ENCODE measurements at regions not wholly inside any gene's neighbourhood (a gene's known extent, or its start where the extent isn't known, plus 50 kb on each side); places are given as distances from the start of the nearest gene placed in this dataset.

GRCh38 chr2:8119782-8120505, 561.9 kb upstream of the ID2 start:
- H3K27ac ChIP-seq (ENCODE audit: low read depth, low read length, poor library complexity, severe bottlenecking) = no peak overlapping the region

GRCh38 chr2:8120506-8120860, 561.4 kb upstream of the ID2 start:
- Histone ChIP-seq H3K4me3 (ENCODE audit: low read depth, low read length, poor library complexity, severe bottlenecking) (no peak overlapping the region), H3K4me1 (ENCODE audit: insufficient read depth, low read length, poor library complexity, severe bottlenecking) (peaks cover 9% of the 10 kb centered on the region), H3K36me3 (ENCODE audit: insufficient read depth, low read length, poor library complexity, severe bottlenecking) (no peaks in the 10 kb centered on the region), H3K27ac (ENCODE audit: low read depth, low read length, poor library complexity, severe bottlenecking) (no peak overlapping the region), H3K27me3 (replicated peaks; ENCODE audit: insufficient read depth, low read depth, low read length, poor library complexity) (no peaks in the 10 kb centered on the region), H3K9me3 (ENCODE audit: low read depth, low read length, poor library complexity, severe bottlenecking) (no peaks in the 10 kb centered on the region)
- no peak for TF ChIP-seq CTCF (conservative IDR thresholded peaks at IDR 0.05; ENCODE audit: low read depth, low read length)
- intact Hi-C loops (cut with micrococcal nuclease; ENCODE audit: unreplicated experiment) = no loop called here
- POLR2A ChIA-PET (ENCODE audit: low non-redundant PET) = no interaction called here
- CTCF ChIA-PET = no interaction called here
- DNase-seq (ENCODE audit: low spot score) = no peak
- no TSS peak for BruUV-seq (replicated peaks)

More at GRCh38 chr2:8119782-8120505, 561.9 kb upstream of the ID2 start:
- Histone ChIP-seq H3K9me3 (ENCODE audit: low read depth, low read length, poor library complexity, severe bottlenecking) (no peaks in the 10 kb centered on the region), H3K4me3 (ENCODE audit: low read depth, low read length, poor library complexity, severe bottlenecking) (no peak overlapping the region), H3K4me1 (ENCODE audit: insufficient read depth, low read length, poor library complexity, severe bottlenecking) (peaks cover 9% of the 10 kb centered on the region), H3K36me3 (ENCODE audit: insufficient read depth, low read length, poor library complexity, severe bottlenecking) (no peaks in the 10 kb centered on the region), H3K27me3 (replicated peaks; ENCODE audit: insufficient read depth, low read depth, low read length, poor library complexity) (no peaks in the 10 kb centered on the region)
- no peak for DNase-seq (ENCODE audit: low spot score)
- BruUV-seq (replicated peaks) = no TSS peak
- CTCF ChIA-PET = no interaction called here
- intact Hi-C loops (cut with micrococcal nuclease; ENCODE audit: unreplicated experiment) = no loop called here
- TF ChIP-seq CTCF (conservative IDR thresholded peaks at IDR 0.05; ENCODE audit: low read depth, low read length) = no peak
- no peak for TF ChIP-seq EZH2 (IDR thresholded peaks at IDR 0.05; ENCODE audit: borderline replicate concordance, low read depth, low read length, poor library complexity, severe bottlenecking)
- POLR2A ChIA-PET (ENCODE audit: low non-redundant PET) = interaction anchor here (0.6 kb wide), 1 partner anchor 563 kb away, joined by 3 read pairs; no protein-coding TSS in a partner anchor

- POLR2A ChIA-PET (ENCODE audit: low non-redundant PET) = no interaction called here
Measured at GRCh38 chr2:8121022-8121825, 560.6 kb upstream of the ID2 start.

More at GRCh38 chr2:8121022-8121825, 560.6 kb upstream of the ID2 start:
- no TSS peak for BruUV-seq (replicated peaks)
- Histone ChIP-seq H3K4me3 (ENCODE audit: low read depth, low read length, poor library complexity, severe bottlenecking) (no peak overlapping the region), H3K4me1 (ENCODE audit: insufficient read depth, low read length, poor library complexity, severe bottlenecking) (peaks cover 9% of the 10 kb centered on the region), H3K36me3 (ENCODE audit: insufficient read depth, low read length, poor library complexity, severe bottlenecking) (no peaks in the 10 kb centered on the region), H3K9me3 (ENCODE audit: low read depth, low read length, poor library complexity, severe bottlenecking) (no peaks in the 10 kb centered on the region), H3K27ac (ENCODE audit: low read depth, low read length, poor library complexity, severe bottlenecking) (no peak overlapping the region), H3K27me3 (replicated peaks; ENCODE audit: insufficient read depth, low read depth, low read length, poor library complexity) (no peaks in the 10 kb centered on the region)
- DNase-seq (ENCODE audit: low spot score) = no peak
- TF ChIP-seq CTCF (conservative IDR thresholded peaks at IDR 0.05; ENCODE audit: low read depth, low read length) (no peak), EZH2 (IDR thresholded peaks at IDR 0.05; ENCODE audit: borderline replicate concordance, low read depth, low read length, poor library complexity, severe bottlenecking) (no peak)
- CTCF ChIA-PET = no interaction called here
- intact Hi-C loops (cut with micrococcal nuclease; ENCODE audit: unreplicated experiment) = no loop called here
